Left renal cortex interstitium (tissue), 4 donors: ENCODE measurements at regions not wholly inside any gene's neighbourhood (a gene's known extent, or its start where the extent isn't known, plus 50 kb on each side); places are given as distances from the start of the nearest gene placed in this dataset.
"Not testable (repeated sequence)": the region's sequence is repeated elsewhere in the genome, so short reads cannot be mapped to it uniquely, and the experiment has no call there.

Source experiments
- DNase-seq, 4 donors: peaks; one replicate each; pipeline ENCODE4 v3.0.0-alpha.2; 2013; ENCODE audit warnings: low read depth in 4 of 4, low spot score in 2 of 4, missing footprints in 1 of 4

DNA sequence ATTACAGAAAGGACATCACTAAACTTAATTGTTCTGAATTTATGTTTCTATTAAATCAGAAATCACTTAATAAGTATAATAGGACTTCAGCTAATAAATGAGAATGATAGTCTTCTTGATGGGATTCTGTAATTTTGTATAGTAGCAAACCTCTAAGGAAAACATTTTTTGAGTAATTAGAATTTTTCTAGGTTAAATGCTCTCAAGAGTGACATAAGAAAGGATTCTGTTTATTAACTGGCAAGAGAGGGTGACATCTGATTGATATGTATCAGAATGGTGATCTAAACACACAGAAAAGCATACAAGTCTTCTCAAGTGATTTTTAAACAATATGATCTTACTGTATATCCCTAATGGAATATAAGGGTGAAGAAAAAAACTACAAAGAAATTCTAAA lies 1597.7 kb upstream of the PRR20A start:
- DNase-seq: no peak

DNA sequence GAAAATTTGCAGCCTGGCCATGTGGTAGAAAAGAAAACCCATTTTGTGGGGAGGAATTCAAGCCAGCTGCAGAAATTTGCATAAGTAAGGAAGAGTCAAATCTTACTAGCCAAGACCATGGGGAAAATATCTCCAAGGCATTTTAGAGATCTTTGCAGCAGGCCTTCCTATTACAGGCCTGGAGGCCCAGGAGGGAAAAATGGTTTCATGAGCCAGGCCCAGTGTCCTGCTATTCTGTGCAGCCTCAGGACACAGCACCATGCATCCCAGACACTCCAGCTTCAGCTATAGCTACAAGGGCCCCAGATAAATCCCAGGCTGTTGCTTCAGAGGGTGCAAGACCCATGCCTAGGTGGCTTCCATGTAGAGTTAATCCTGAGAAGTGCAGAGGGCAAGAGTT lies 1590.1 kb upstream of the PRR20A start:
- DNase-seq: no peak

DNA sequence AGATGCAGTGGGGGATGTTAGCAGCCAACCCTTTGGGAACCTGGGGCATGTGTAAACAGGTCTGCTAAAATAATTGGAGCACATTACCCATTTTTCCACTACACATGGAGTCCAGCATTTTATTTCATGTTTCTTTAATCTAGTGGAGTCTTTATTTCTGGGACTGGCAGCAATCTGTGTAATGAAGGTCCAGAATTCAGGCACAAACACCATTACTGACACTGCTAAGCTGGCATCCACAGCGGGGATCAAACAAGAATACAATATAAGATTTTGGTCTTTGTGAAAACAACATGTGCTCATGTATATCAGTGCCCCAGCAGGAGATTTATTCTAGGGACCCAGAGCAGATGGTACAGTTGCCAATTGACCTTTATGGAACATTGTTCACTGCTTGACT lies 1587.0 kb upstream of the PRR20A start:
- DNase-seq: no peak

DNA sequence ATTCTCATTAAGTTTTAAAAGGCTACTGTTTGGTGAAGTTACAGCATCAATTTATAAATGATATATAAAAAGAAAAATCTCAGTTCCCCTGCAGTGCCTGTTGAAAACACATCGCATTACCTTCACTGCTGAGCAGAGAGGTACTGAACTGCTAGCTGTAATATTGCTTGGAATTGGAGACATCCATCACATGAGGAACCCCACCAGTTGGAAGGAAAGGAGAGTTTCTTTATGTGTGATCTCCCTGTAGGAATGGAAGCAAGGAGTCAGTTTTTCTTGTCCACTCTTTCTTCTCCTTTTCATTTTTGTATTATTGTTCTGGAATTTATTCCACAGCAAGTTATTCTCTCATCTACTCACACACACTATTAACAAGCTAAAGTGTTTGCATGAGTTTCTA lies 1586.0 kb upstream of the PRR20A start:
- no peak for DNase-seq

DNA sequence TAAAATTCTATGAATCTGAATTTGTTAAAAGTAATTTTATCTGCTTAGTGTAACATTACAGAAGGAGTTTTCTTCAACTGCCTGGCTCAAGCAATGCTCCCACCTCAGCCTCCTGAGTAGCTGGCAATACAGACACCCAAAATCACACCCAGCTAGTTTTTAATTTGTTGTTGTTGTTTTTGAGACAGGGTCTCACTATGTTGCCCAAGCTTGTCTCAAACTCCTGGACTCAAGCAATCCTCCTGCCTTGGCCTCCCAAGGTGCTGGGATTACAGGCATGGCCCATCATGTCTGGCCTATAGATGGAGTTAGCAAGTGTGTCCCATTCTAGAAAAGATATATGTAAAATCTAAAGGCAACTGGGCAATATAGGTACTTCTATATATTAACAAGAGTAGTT lies 1580.4 kb upstream of the PRR20A start:
- DNase-seq: no peak

DNA sequence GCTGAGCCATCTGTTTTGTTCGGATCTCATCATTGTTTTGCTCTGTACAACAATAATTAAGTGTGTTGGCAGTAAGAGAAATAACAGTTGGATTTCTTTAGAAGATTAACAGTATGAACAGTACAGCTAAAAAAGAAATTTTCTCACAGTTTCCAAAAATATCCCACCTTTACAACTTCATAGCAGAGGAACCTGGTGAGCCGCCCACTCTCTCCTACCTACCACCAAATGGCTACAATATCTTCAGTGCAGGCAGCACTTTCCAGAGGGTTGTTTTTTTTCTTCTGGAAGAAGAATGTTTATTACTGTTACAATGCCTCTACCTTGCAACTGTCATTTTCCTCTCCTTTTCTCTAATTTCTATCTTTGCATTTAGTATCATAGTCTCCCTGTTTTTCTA lies 1577.5 kb upstream of the PRR20A start:
- no peak for DNase-seq

DNA sequence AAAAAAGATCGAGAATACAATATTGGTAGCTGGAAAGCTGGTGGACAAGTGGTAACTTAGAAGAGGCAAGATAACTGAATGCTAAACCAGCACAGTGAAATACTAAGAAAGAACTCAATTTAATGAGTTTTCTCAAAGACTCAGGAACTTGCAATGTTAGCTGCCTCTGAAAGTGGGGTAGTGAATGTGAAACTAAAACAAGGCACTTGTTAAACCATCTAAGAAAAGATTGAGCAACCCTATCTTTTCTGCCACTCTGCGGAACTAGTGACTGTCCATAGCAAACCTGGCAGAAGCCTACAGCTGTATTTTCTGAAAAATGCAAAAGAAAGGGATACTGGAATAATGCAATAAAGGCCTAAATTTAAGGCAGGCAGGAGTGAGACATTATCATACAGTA lies 1574.4 kb upstream of the PRR20A start:
- DNase-seq: no peak

DNA sequence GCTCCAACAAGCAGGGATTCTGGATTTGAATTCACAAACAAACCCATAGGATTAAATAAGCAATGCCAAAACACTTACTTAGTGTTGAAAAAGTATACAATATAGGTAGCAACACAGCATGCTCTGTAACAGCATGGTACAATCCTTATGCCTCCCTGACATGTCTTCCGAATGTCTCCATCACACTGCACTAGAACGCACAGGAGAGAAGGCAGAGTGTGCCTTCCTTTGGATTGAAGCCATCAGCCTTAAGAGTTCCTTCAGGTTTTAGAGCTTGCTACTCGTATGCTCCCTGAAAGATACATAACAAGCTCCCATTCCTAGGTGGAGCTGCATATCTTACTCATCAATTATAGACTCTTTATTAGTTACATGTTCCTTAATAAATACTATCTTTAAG lies 1573.9 kb upstream of the PRR20A start:
- DNase-seq: no peak

DNA sequence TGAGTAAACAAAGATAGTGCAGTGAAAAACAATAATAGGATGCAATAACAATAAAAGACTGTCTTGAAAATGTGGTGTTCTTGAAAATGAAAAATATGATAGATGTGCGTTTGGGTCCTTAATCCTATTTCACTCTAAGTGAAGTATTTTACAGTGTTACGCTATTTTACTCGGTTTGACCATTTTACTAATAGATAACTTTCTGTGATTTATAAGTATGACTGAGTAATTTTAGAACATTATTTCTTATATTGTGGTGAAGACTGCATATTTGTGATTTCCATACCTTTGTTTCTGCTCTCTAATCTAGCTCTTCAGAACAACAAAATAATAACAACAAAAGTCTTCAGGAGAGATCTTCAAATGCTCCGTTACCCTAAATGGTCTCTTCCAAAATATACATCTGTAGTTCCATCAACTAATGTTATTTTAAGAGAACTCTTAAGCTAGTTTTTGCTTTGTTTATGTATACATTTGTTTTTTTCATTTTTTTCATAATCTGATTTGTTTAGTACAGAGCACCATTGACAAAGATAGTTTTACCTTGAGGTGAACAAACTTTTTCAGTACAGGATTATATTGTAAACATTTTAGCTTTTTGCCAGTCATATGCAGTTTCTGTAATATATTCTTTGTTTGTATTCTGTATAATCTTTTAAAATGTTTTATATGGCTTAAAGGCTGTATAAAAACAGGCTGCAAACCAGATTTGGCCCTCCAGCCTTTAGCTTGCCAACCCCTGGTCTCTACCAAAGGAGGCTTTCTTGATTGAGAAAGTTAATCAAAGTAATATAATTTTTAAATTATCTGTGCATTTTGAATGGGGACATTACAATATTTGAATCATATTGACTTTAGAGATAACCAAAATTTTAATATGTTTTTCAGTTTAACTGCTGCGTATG lies 1572.7 kb upstream of the PRR20A start:
- DNase-seq: no peak

DNA sequence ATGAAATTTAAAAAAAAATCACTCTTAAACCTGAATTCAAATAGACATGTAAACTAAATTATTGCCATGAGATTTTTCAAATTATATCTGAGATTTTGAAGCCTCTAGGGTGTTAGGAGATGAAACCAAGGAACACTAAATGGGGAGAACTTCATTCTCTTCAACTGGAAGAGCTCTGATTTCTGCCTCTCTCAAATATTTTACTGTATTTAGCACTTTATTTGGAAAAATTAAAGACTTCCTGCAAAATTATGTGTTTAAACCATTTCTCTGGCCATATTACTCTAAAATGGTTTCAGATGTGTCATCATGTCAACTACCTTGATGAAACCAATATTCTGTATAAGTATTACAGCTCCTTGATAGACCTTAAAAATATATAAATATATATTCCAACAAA lies 1571.6 kb upstream of the PRR20A start:
- DNase-seq: no peak

DNA sequence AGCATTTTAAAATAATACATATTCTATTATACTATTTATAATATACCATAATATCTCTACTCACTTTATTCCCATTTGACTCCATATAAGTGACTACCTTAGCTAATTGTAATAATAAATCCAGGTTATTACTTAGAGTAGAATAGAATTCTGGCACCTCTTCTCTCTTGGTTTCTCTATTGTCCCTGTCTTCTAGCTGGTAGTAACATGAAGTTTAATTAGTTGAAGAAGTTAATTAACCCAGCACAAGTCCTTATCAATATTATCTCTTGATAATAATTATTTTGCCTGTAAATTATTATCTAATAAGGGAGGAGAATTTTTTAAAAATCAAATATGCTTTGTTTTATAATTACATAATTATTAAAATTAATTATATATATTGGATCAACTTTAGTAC lies 1571.2 kb upstream of the PRR20A start:
- no peak for DNase-seq

DNA sequence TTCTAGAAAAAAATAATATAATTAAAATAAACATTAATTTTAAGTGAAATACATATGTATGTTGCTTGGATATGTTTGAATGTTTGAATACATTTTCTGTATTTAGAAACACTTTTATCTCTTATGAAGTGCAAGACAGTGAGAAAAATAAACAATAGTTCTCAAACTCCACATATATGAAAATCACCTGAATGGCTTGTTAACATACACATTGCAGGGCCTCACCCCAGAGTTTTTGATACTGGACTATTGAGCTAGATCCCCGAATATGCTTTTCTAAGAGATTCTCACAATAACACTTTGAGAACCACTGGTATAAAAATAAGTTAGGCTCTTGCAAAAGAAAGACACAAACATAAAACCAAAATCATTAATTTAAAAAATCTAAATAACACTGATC lies 1570.3 kb upstream of the PRR20A start:
- DNase-seq: no peak

DNA sequence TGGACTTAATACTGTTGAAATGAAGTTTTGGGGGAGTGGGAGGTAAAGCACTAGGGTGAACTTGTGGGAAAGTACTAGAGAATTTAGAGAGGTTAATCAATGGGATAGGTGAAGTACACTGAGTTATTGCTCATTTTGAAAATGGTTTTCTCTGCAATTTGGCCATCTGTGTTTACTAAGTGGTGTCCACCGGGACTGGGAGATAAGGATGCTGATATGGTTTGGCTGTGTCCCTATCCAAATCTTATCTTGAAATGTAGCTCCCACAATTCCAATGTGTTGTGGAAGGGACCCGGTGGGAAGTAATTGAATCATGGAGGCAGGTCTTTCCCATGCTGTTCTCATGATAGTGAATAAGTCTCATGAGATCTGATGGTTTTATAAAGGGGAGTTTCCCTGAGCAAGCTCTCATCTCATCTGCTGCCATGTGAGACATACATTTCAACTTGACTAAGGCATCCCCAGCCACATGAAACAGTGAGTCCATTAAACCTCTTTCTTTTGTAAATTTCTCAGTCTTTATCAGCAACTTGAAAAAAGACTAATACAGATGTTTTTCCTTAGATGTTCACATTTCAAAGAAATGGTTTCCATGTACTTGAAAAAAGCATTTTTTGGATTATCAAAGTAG lies 1569.4 kb upstream of the PRR20A start:
- no peak for DNase-seq

DNA sequence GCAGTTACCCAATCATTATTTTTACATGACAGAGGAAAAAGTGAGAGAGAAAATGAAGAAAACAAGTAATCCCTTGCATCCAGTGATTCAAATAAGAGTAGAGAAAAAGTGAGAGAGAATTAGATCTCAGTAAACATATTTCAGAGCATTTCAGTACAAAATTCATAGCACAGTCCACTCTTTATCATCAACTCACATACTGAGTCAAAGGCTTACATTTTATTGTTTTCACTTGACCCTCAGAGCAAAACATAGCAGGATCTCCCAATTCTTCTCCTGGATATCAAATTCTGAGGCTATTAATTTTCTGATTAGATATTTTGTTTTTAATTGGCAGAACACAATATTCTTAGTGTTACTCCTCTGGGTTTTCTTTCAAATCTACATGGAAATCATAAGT lies 1568.3 kb upstream of the PRR20A start:
- DNase-seq: no peak

DNA sequence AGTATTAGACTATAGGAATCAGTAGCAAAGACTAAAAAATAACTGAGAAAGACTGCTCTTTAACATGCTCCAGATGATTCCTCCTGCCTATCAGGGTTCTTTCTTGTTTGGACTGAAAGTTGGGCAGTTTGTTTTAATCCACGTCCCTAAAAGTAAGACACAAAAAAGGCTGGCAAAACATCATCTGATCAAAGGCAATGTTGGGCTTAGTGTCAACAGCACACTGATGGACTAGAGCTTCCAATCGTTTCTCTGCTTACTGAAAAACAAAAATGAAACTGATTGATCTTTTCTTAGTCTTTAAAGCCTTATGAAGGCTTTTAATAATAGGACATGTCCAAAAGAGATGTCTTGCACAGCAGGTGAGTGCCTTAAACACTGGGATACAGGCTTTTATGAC lies 1567.9 kb upstream of the PRR20A start:
- no peak for DNase-seq

DNA sequence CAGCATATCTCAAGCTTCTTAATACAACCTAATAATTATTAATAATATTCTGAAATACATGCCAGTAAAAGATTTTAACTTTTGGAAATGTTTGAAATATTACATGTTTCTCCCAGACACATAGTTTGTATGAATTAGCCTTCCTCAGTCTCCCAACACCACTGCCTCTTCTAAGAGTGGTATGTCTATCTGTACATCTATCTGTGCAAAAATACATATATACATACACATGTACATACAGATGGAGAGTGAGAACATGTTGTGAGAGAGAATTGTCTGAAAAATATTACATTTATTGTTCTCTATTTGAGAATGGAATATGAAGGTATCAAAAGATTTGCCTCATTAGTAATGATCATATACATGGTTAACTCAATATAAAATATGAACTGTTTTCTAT lies 1567.2 kb upstream of the PRR20A start:
- no peak for DNase-seq

DNA sequence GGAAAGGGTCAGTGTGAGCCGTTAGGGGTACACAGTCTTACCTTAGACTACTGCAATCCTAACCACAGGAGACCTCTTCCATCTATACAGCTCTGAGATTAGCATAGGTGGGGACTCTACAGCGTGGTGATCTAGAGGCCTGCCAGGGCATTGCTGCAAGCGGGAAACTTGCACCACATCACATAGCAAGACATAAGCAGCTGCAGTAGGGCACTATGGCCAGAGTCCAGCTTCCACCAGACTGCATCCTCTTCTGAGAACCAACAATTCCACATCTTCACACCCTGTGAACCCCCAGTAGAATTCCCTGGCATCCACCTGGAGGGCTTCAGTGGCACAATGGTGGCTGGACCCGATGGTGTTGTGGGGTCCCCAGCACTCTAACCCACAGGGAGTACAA lies 1564.3 kb upstream of the PRR20A start:
- no peak for DNase-seq

DNA sequence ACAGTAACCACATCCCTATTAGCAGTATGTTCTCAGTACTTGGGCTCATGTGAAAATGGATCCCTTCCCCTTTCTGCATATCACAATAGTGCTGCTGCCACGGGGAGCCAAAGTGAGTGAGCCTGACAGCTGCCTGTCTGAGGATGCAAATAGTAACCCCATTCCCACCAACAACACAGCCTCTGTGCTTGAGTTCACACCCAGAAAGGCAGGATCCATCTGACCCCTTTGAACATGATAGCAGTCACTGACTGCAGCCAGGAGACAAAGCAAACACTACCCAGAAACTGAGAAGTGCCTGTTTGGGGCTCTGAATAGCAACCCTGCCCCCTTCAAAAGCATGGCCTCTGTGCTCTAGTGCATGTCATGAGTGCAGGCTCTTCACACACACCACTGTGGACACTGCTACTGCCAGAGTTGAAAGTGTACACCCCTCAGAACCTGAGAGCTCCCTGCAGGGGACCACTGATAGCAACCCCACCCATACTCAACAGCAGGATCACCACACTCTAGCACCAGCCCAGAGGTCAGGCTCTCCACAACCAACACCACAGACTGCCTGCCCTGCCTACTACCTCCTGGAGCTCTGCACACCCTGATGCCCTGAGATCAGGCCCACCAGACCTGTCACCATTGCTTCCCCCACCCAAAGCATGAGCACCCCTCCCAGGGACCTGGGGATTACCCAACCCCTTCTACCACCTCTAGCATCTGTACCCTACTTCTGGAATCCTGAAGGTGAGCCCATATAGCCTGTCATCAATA lies 1563.5 kb upstream of the PRR20A start:
- DNase-seq: no peak

DNA sequence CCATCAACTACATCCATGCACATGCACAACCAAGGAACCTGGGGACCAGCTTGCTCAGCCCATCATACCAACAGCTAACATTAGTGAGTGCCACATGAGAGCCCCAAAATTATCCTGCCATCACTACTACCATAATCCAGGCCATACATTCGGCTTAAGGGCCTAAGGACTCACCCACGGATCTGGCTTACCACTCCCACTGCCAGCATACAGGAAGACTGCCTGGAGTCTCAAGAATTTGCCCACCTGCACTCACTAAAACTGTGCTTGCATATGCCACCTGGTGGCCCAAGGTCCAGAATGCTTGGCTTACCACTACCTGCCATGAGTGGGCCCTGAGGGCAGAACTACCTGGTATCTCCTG lies 1562.9 kb upstream of the PRR20A start:
- DNase-seq: no peak

DNA sequence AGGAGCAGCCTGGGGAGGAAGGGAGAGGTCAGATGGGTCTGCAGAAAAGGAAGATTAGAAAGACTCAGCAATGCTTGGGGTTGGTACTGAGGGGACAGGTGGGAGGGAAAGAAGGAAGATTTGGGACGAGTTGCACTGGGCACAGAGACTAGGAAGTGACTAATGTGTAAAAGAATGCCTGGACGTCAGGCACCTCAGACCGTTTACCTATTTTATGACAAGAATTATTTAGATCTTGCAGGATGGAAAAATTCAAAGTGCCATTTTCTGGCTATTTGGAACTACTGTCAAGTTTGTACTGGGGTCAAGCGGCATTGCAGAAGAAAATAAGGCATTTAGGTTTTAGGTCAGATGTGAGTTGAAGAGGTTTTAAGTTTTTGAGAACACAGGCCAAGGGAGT lies 1558.4 kb upstream of the PRR20A start:
- DNase-seq: not testable (repeated sequence)

DNA sequence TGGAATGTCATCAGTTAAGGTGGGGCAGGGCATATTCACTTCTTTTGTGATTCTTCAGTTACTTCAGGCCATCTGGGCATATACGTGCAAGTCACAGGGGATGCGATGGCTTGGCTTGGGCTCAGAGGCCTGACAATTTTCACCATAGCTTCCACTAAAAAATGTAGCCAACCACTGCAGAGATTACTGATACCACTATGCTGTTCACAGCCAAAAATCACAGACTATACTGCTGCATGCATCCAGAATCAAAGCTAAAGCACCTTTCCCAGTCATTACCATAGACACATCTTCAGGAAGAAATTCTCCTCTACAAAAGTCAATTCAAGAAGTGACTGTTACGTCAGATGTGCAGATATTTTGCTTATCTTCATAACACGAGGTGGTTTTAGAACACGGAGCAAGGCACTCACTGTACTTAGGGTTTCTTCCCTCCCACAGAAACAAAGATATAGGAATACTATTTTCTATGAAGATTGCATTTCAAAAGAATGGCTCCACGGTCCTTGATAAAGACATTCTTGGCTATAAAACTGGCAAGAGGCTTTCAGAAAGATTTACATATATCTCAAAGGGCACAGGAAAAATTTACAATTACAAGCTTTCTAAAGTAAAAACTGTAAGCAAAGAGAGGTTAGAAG lies 1556.6 kb upstream of the PRR20A start:
- no peak for DNase-seq
